GM12873 (cell line): ENCODE measurements at regions not wholly inside any gene's neighbourhood (a gene's known extent, or its start where the extent isn't known, plus 50 kb on each side); places are given as distances from the start of the nearest gene placed in this dataset.

Source experiments
- CTCF ChIP-seq: IDR thresholded peaks from 2 replicates; pipeline ENCODE4 v1.5.1; 2012; ENCODE audit warnings: low read depth, mild to moderate bottlenecking, moderate library complexity, low read length, control low read depth; ENCODE audit not compliant: insufficient read depth; ENCODE audit errors: missing control alignments

GRCh38 chr6:169972736-169973135, 221.3 kb downstream of the ERMARD start:
- TF ChIP-seq CTCF, result no peak

- no peak for TF ChIP-seq CTCF
Measured at GRCh38 chr6:169972101-169972651, 220.8 kb downstream of the ERMARD start.

GRCh38 chr6:169971081-169971861, 219.8 kb downstream of the ERMARD start:
- TF ChIP-seq CTCF, result no peak

- no peak for TF ChIP-seq CTCF
Measured at GRCh38 chr6:169970306-169970988, 219.0 kb downstream of the ERMARD start.

- no peak for TF ChIP-seq CTCF
Measured at GRCh38 chr6:169969372-169970099, 218.1 kb downstream of the ERMARD start.

GRCh38 chr6:169968541-169969270, 217.3 kb downstream of the ERMARD start:
- TF ChIP-seq CTCF, result no peak
